CD4-positive, alpha-beta T cell treated with Interleukin-17A for 1 hour (primary cell): ENCODE measurements at regions not wholly inside any gene's neighbourhood (a gene's known extent, or its start where the extent isn't known, plus 50 kb on each side); places are given as distances from the start of the nearest gene placed in this dataset.

Source experiments
- DNase-seq: peaks from one replicate; pipeline ENCODE4 v3.0.0-alpha.2; 2020

- no peak for DNase-seq
Measured at GRCh38 chr10:4661511-4662255, 164.3 kb upstream of the AKR1E2 start.

- no peak for DNase-seq
Measured at GRCh38 chr10:4658777-4659176, 167.2 kb upstream of the AKR1E2 start.

- peak; percentile 71 for DNase-seq
Measured at GRCh38 chr10:4656576-4657194, 169.3 kb upstream of the AKR1E2 start.

- DNase-seq, result no peak
Measured at GRCh38 chr10:4655879-4656278, 170.1 kb upstream of the AKR1E2 start.

- no peak for DNase-seq
Measured at GRCh38 chr10:4655406-4655805, 170.6 kb upstream of the AKR1E2 start.

- DNase-seq, result no peak
Measured at GRCh38 chr10:4654496-4654895, 171.5 kb upstream of the AKR1E2 start.

- no peak for DNase-seq
Measured at GRCh38 chr10:4653160-4653559, 172.8 kb upstream of the AKR1E2 start.

- DNase-seq, result no peak
Measured at GRCh38 chr10:4652111-4653010, 173.6 kb upstream of the AKR1E2 start.

- DNase-seq, result no peak
Measured at GRCh38 chr10:4651404-4652037, 174.5 kb upstream of the AKR1E2 start.

- no peak for DNase-seq
Measured at GRCh38 chr10:4650582-4650981, 175.4 kb upstream of the AKR1E2 start.

GRCh38 chr10:4649886-4650508, 176.0 kb upstream of the AKR1E2 start:
- no peak for DNase-seq

- no peak for DNase-seq
Measured at GRCh38 chr10:4649471-4649870, 176.5 kb upstream of the AKR1E2 start.

GRCh38 chr10:4648999-4649398, 177.0 kb upstream of the AKR1E2 start:
- DNase-seq, result no peak

- DNase-seq, result no peak
Measured at GRCh38 chr10:4647109-4647785, 178.8 kb upstream of the AKR1E2 start.

- DNase-seq, result no peak
Measured at GRCh38 chr10:4646547-4646946, 179.5 kb upstream of the AKR1E2 start.

- DNase-seq, result no peak
Measured at GRCh38 chr10:4645836-4646235, 180.2 kb upstream of the AKR1E2 start.

- DNase-seq, result no peak
Measured at GRCh38 chr10:4643471-4643870, 182.5 kb upstream of the AKR1E2 start.

GRCh38 chr10:4639960-4640359, 186.0 kb upstream of the AKR1E2 start:
- no peak for DNase-seq

GRCh38 chr10:4638099-4638498, 187.9 kb upstream of the AKR1E2 start:
- DNase-seq, result no peak

- no peak for DNase-seq
Measured at GRCh38 chr10:4637657-4638056, 188.3 kb upstream of the AKR1E2 start.

GRCh38 chr10:4635883-4636282, 190.1 kb upstream of the AKR1E2 start:
- no peak for DNase-seq

GRCh38 chr10:4635388-4635787, 190.6 kb upstream of the AKR1E2 start:
- no peak for DNase-seq
